GM19324 (cell line): ENCODE measurements at regions not wholly inside any gene's neighbourhood (a gene's known extent, or its start where the extent isn't known, plus 50 kb on each side); places are given as distances from the start of the nearest gene placed in this dataset.
"Not testable (repeated sequence)": the region's sequence is repeated elsewhere in the genome, so short reads cannot be mapped to it uniquely, and the experiment has no call there.

ENCODE experiments used
- ATAC-seq: cut with Tn5 transposase; IDR thresholded peaks from one replicate; pipeline ENCODE4 v1.9.1; 2021; ENCODE audit warnings: mild to moderate bottlenecking, moderate library complexity; ENCODE audit not compliant: unreplicated experiment, low FRiP score

DNA sequence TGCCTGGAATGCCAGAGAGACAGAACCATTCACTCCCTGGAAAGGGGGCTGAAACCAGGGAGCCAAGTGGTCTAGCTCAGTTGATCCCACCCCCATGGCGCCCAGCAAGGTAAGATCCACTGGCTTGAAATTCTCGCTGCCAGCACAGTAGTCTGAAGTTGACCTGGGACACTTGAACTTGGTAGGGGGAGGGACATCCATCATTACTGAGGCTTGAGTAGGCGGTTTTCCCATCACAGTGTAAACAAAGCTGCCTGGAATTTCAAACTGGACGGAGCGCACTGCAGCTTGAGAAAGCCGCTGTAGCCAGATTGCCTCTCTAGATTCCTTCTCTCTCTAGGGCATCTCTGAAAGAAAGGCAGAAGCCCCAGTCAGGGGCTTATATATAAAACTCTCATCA is 310.7 kb upstream of the DPPA4 start:
- no peak for ATAC-seq

DNA sequence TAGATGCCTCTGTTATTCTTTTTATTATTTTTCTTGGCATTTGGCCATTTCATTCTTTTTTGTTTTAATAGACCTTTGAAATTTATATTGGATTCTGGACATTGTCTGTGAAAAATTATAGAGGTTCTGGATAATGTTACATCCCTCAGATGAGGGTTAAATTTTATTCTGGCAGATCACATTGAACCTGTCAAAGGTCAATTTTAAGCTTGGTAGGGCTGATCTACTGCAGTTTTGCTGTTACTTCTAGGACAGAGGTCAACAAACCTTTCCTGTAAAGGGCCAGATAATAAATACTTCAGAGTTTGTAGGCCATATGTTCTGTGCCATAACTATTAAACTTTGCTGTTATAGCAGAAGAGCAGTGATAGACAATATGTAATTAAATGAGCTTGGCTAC is 318.9 kb upstream of the DPPA4 start:
- ATAC-seq, result no peak

DNA sequence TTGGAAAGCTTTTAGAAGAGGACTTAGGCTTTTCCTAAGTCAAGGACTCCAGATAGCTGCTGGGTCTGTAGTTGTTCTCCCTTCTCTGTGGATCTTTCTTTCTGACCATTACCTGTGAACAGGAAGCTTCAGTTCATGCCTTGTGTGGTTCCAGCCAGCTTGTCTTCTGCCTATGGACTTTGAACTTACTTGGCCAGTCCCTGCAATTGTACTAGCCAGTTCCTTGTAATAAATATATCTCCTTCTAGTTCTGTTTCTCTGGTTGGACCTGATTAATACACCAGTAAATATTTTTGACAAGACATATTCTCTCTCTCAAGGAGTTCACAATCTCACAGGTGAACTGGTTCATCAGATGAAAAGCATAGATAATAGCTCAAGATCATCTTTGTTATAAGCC is 341.3 kb upstream of the DPPA4 start:
- no peak for ATAC-seq

DNA sequence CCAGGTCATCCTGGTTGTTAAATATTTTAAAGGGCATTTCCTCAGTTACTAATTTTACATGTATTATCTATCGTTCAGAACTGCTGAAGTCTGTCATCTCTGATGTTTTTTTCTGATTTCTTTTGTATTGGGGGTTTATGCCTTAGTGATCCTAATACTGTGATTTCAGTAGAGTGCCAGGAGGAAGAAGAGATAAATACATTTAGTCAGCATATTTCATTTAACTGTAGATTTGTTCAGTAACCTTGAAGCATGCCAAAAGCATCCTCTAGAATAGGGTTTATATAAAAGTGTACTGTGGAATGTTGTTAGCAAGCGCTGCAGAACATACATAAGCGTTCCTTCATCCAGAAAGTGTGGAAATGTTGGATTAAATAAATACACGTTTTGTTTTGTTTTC is 342.3 kb upstream of the DPPA4 start:
- ATAC-seq, result no peak

DNA sequence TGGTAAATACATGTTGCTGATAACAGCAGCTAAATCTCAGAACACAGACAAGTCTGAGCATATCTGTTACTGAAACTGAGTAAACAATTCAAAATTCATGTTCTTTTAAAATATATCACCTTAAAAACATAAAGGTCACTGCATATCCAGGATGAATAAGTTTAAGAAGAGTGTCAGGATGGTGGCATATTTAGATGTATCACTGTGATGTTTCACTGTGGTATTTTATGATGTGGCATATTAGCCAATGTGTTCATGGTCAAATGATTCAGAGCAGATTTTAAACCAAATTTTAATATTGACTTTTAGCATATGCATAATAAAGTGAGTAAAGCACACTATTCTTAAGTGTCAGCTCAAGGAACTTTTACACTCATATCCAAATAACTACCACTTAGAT is 346.4 kb upstream of the DPPA4 start:
- no peak for ATAC-seq

DNA sequence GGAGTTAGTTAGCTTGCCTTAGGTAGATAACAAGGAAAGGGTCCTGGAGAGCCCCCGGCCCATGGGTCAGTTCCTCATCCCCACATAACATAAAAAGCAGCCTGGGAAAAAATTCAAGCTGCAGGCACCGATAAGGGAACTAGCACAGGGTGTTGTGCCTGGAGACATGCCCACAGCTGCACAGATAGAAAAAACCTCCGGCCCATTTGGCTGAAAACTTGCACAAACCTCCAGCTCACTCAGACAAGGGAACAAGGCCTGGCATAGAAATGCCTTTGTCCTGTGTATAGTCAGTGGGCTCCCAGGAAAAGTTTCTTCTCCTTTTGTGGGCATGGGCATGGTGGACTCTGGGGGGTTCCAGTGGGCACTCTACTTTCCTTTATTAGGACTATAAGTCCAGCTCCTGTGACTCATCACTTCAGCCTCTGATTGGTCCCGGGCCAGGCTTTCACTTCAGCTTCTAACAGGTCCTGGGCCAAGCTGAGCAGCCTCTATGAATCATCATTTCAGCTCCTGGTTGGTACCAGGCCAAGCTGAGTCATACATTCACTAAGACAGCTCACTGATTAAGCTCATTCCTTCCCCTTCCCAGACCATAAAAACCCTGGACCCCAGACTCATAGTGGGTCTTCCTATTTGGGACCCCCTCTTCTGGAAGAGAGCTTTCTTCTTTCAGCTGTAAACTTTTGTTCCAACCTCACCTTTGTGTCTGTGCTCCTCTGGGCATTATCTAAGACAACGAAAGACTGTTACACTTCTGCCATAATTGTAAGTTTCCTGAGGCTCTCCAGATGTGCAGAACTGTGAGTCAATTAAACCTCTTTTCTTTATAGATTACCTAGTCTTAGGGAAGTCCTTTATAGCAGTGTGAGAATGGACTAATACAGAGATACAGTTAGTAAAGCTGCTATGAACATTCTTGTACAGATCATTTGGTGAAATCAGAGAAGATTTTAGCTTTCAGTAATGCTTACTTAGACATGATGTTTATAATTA is 348.0 kb upstream of the DPPA4 start:
- no peak for ATAC-seq

DNA sequence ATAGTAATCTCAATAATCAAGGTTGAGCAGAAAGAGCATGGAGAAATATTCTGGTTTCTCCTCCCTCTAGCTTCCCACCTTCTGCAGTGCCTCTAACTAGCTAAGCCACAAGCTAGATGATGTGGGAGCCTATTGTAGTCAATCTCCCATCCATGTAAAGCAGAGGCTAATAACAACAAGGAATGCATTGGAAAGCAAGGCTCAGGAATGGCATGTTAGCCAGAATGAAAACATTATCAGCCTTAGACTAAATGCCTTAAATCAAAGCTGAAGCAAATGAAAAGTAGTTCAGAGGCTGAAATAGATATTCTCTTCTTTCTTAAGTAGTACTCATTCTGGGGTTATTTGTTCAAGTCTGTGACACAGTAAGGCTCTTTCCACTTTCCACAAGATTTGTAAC is 350.3 kb upstream of the DPPA4 start:
- no peak for ATAC-seq

DNA sequence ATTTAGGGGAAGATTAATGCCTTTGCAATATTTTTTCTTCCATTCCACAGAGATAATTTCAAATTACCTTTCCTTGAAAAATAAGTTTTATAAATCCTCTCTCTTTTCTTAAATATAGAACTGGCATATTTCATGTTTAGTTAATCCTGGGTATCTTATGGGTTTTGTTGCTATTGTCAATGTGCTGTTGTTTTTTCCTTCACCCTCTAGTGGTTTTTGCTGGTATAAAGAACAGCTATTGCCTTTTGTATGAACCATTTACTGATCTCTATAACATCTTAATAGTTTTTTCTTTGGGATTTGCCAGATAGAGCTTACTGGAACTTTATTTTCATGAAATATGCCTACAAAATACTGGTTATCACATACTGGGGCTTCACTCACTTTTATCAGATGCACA is 359.6 kb upstream of the DPPA4 start:
- no peak for ATAC-seq

DNA sequence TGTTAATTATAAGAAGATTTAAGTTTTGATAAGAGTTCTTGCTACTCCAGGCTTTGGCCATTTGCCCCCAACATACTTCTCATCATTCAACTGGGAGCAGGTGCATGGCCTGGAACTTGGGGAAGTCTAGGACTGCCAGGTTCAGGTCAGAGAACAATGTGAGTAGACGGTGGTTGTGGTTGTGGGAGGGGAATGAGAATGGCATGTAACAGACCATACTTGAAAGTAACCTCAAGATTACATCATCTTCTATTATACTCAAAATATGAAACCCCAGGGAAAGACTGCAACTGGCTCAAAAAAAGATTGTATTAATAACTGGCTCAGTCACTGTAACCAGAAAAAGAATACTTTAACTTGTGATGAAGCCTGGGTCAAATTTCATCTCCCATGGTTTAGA is 364.9 kb upstream of the DPPA4 start:
- no peak for ATAC-seq

DNA sequence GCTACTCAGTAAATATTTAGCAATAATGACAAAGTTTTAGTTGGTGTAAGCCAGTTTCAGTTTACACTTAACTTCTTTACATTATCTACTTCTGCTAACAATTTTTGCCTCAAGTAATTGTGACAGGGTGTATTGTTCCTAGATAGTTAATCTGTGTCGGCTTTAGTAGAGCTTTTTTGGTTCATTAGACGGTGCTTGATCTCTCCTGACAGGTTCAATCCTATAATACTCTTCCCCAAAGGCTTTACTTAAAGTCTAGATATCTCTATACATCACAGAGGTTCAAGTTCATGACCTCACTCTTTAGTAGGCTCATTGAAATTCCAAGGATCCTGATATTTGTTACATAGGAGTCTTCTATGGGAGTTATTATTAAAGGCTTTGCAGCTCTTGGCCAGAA is 365.6 kb upstream of the DPPA4 start:
- no peak for ATAC-seq

DNA sequence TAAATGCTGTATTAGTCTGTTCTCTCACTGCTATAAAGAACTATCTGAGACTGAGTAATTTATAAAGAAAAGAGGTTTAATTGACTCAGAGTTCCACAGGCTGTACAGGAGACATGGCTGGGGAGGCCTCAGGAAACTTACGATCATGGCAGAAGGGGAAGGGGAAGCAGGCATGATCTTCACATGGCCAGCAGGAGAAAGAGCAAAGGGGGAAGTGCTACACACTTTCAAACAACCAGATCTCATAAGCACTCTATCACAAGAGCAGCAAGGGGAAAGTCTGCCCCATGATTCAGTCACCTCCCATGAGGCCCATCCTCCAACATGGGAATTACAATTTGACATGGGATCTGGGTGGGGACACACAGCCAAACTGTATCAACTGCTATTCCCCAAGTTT is 367.8 kb upstream of the DPPA4 start:
- ATAC-seq, result not testable (repeated sequence)

DNA sequence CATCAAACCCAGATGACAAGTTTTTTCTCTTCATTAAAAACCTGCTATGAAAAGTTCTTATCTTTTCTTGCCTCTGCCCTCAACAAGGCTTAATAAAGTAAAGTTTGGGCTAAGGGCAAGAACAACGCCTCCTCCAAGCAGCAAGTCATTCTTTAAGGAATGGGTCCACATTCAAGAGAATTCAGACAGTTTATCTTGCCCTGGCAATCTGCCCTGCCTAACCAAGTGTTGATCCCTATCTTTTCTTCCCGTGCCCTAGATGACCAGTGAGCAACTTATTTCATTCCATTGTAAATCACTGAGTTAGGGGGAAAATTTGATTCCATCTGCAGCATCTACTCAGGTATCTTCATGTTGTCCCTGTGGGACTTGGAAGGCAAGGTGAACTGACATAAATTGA is 370.3 kb upstream of the DPPA4 start:
- no peak for ATAC-seq

DNA sequence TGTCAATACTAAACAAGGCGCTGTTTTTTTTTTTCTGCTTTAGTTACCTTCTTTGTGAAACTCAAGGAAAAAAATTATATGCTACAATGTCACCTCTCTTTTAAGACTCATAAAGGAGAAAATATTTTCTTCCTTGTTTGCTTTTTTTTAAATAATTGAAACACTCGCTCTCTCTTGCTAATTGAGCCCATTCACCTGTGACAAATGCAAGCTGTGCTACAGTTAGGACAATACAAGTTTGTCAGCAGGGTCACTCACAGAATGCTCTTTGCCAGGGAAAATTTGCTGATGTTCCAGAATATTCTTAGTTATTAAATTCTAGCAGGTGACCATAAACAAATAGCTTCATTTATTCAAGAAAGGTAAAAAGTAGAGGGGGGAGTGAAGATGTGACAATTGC is 375.9 kb upstream of the DPPA4 start:
- no peak for ATAC-seq

DNA sequence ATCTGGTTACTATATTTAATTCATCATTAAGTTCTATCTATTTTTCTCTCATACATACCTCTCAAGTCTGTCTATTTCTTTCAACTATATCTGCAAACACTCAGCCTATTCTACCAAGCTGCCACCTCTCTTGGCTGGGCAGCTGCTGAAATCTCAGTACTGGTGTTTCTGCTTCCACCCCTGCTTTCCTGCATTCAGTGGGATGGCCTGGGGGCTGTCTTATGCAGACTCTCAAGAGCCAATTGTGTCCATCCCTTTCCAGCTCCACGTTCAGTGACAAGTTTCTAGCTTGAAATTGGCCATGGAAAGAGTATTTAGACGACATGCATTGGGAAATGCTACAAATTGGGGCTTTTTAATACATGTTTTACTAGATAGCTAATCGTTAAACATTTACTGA is 378.4 kb upstream of the DPPA4 start:
- ATAC-seq, result no peak

DNA sequence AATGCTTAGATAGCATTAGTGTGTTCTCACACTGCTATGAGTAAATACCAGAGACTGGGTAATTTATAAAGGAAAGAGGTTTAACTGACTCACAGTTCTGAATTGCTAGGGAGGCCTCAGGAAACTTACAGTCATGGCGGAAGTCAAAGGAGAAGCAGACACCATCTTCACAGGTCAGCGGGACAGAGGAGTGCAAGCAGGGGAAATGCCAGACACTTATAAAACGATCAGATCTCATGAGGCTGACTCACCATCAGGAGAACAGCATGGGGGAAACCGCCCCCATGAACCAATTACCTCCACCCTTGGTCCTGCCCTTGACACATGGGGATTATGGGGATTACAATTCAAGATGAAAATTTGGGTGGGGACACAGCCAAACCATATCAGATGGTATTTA is 381.5 kb upstream of the DPPA4 start:
- ATAC-seq, result no peak

DNA sequence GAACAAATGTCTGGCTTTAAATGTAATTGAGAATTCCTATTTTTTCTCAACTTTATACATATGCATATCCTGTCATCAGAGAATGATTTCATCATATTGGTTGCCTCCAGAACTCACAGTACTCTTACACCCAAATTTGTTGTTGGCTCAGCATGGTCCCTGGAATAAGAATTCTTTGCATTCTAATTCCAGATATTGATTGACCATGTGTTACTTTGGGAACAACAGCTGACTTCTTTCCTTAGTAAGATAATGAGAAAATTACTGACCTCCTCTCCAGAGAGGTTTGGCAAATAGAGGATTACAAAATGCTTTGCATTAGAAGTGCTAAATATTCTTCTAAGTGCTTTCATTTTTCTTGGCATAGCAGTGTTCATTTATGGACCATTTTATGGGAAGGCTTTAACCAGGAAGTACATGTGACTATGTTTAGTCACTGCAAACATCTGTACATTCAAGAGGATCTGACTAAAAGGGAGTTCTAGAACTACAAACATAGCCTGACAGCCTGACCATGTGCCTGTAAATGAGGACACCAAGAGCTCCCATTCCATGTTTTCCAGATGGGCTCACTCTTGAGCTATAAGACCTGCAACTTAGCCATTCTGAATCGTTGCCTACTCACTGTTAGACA is 391.6 kb upstream of the DPPA4 start:
- no peak for ATAC-seq

DNA sequence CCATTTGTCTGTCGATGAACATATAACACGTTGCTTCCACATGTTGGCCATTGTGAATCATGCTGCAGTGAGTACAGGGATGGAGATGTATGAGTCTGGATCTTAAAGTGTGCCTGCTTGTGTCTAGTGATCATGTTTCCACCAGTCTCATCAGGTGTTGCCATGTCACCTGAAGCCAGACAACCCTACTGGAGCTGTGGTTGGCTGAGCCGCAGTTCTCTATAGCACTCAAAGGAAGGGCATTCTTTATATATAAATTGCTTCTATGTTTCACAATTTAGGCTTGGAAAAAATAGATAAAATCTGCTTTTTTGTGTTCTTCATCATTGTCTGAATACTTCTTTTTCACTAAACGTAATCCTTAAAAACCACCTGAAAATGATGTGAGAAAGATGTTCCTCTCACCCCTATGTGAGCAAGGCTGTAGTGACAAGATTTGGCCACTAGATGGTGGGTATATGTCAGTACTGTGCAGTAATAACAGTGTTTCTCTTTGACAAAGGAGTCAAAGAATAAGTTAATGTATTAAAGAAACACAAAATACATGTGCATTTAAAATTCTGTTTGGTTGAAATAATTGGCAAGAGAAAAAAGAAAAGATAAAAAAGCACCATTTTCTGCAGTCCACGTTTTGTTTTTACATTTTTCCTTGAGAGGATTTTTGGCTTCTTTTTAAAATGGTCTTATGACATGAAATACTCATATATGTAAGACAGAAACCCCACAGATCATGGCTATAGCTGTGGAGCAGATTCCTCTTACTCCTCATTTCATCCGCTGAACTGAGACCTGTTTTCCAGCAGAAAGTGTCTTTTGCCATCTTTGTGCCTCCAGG is 394.5 kb upstream of the DPPA4 start:
- peak; percentile 75 for ATAC-seq

DNA sequence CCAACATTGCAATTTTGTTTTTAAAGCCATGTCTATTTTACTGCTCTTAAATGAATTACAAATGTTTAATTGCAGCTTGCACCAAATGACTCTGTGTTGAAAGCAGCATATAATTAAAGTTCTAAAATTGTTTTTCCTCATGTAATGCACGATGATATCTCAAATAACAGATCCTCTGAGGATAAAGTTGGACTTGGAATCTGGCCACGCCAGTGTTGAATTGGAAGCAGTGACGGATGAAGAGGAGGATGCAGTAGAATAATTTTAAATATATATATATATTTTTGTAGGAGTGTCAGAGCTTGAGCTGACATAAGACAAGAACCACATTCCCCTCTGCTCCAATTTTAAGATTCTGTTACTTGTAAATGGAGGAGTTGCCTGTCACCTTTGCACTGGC is 406.6 kb upstream of the DPPA4 start:
- ATAC-seq, result no peak

DNA sequence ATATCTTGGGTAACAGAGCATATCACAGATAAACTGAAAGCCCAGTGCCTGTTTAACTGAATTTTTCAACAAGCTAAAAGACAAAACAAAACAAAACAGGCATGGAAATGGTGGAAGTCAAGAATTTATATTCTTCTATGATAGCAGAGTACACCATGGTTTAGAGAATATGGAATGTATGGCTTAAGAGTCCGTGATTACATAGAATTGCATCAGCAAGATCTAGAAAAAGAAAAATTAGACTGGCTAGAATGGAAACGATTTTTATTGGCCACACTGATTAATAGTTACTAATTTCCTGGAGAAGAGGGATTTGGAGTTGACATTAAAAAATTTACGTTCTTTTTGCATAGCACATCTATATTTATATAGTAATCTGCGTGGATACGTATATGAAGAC is 435.2 kb upstream of the DPPA4 start:
- no peak for ATAC-seq

DNA sequence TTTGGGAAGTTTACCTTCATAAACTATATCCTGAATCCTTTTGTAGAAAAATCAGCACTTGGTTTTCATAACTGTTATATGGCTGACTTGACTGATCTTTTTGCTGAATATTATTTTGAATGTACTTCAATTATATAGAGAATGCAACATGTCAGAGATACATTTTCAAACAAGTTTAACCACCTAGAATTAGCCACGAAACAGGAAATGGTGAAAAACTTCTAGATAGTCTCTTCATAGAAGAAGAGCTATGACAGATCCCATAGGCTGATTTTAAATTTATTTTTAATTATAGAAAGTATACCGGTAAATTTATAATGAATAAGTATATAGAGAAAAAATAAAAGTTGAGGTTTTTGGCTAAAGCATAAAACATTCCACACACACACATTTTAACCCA is 436.8 kb upstream of the DPPA4 start:
- no peak for ATAC-seq

DNA sequence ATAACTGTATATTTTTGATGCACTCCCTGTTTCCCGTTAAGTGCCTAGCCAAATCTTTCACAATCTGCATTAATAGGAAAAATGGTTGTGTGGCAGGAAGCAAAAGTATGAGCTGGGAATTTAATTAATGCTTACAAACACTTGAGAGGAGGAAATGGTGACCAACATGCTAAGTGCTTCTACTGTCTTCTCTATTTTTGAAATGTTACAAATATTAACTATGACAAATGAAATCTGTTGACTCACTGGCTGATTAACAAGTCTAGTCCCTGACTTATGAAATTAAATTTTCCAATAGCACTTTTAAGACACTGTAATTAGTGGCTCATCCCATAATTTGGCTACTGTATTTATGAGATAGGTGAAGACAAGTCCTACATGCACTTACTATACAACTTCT is 446.9 kb upstream of the DPPA4 start:
- no peak for ATAC-seq
